ENCODE measurements at regions not wholly inside any gene's neighbourhood (a gene's known extent, or its start where the extent isn't known, plus 50 kb on each side); places are given as distances from the start of the nearest gene placed in this dataset.

- TF ChIP-seq CTCF (IDR thresholded peaks at IDR 0.05; ENCODE audit: low read depth, low read length) (no peak), POLR2A (IDR thresholded peaks at IDR 0.05; ENCODE audit: extremely low read depth, insufficient read length) (no peak), MYC (IDR thresholded peaks at IDR 0.05; ENCODE audit: low read depth, low read length) (no peak), MAX (IDR thresholded peaks at IDR 0.05; ENCODE audit: low read depth, low read length) (no peak)
Measured at GRCh38 chr5:110846398-110847001, 107.7 kb downstream of the SLC25A46 start.

Data from NB4 (cell line).